ENCODE measurements at regions not wholly inside any gene's neighbourhood (a gene's known extent, or its start where the extent isn't known, plus 50 kb on each side); places are given as distances from the start of the nearest gene placed in this dataset.

DNA sequence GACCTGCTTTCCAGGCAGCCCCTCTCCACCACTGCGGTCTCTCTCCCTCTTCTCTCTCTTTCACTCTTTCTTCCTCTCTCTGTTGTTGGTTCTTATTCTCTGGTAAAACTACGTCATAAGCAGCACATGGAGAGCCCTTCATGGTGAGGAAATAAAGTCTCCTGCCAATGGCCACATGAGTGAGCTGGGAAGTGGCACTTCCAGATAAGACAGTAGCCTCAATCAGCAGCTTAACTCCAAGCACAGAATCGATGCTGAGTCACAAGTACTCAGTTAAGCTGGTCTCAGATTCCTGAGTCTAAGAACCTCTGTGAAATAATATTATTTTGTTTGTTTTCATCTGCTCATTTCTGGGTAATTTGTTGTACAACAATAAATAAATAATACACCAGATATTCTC lies 500.1 kb downstream of the GABRG2 start:
- Mint-ChIP-seq H3K9me3 (ENCODE audit: low read depth) (no peaks in the 10 kb centered on the region), H3K4me3 (ENCODE audit: unreplicated experiment) (no peak overlapping the region), H3K4me1 (ENCODE audit: low read depth) (no peaks in the 10 kb centered on the region), H3K27me3 (ENCODE audit: low read depth) (peaks cover 2% of the 10 kb centered on the region), H3K36me3 (ENCODE audit: low read depth) (no peaks in the 10 kb centered on the region), H3K27ac (ENCODE audit: unreplicated experiment) (no peak overlapping the region)
- TF ChIP-seq, protein P1, sequence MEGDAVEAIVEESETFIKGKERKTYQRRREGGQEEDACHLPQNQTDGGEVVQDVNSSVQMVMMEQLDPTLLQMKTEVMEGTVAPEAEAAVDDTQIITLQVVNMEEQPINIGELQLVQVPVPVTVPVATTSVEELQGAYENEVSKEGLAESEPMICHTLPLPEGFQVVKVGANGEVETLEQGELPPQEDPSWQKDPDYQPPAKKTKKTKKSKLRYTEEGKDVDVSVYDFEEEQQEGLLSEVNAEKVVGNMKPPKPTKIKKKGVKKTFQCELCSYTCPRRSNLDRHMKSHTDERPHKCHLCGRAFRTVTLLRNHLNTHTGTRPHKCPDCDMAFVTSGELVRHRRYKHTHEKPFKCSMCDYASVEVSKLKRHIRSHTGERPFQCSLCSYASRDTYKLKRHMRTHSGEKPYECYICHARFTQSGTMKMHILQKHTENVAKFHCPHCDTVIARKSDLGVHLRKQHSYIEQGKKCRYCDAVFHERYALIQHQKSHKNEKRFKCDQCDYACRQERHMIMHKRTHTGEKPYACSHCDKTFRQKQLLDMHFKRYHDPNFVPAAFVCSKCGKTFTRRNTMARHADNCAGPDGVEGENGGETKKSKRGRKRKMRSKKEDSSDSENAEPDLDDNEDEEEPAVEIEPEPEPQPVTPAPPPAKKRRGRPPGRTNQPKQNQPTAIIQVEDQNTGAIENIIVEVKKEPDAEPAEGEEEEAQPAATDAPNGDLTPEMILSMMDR (IDR thresholded peaks at IDR 0.05), result no peak
- DNase-seq (ENCODE audit: low spot score), result no peak

DNA sequence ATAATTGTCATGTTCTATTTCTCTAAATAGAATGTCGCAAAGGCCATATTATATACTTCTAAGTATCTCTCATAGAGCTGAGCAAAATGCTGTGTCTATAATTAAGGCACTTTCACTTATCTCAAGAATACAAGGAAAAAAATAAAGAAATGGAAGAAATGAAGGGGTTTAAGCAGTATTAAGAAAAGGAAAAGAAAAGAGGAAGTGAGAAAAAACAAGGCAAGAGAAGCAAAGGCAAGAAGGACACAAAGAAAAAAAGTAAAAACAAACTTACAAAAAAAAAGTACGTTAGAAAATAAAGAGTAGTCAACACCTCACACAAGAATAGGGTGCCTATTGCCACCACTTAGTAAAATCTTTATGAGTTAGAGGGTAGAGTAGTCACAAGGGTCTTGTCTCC lies 506.2 kb downstream of the GABRG2 start:
- Mint-ChIP-seq H3K9me3 (ENCODE audit: low read depth) (peaks cover 3% of the 10 kb centered on the region), H3K4me3 (ENCODE audit: unreplicated experiment) (no peak overlapping the region), H3K27me3 (ENCODE audit: low read depth) (no peaks in the 10 kb centered on the region), H3K27ac (ENCODE audit: unreplicated experiment) (no peak overlapping the region), H3K4me1 (ENCODE audit: low read depth) (no peaks in the 10 kb centered on the region), H3K36me3 (ENCODE audit: low read depth) (no peaks in the 10 kb centered on the region)
- TF ChIP-seq, protein P1 (IDR thresholded peaks at IDR 0.05), result no peak
- DNase-seq (ENCODE audit: low spot score), result no peak

DNA sequence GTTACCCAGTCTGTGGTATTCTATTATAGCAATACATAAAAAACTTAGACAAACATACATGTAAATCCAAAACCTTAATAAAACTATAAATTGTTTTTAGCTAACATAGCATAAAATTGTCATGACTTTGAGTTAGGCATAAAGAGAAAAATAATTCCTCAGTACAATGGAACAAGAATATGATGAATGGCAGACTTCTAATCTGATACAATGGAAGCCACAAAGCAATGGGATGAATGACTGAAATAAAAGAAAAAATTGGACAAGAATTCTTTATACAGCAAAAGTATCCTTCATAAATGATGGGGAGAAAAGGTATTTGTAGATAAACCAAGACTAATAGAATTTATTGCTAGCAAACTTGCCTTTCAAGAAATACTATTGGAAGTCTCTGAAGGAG lies 524.2 kb downstream of the GABRG2 start:
- Mint-ChIP-seq H3K4me1 (ENCODE audit: low read depth) (no peaks in the 10 kb centered on the region), H3K27ac (ENCODE audit: unreplicated experiment) (no peak overlapping the region), H3K36me3 (ENCODE audit: low read depth) (no peaks in the 10 kb centered on the region), H3K9me3 (ENCODE audit: low read depth) (peaks cover 23% of the 10 kb centered on the region), H3K27me3 (ENCODE audit: low read depth) (no peaks in the 10 kb centered on the region), H3K4me3 (ENCODE audit: unreplicated experiment) (no peak overlapping the region)
- TF ChIP-seq, protein P1 (IDR thresholded peaks at IDR 0.05), result no peak
- DNase-seq (ENCODE audit: low spot score), result no peak

DNA sequence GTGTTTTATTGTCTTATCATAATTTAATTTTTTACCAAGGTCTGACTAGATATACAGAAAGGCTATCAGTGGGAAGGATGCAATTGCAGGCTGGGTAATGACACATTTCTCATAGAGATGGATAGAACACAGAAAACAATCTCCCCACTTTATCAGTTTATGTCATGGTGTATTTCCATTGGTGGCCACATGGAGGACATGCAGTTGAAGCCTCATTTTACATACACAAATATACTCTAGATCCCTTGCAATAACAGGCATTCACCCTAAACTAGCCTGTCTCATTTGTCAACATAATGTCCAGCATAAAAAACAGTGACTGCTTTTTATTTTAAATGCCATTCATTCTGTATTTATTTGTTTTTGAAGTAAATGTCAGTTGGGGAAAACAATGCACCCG lies 526.3 kb downstream of the GABRG2 start:
- Mint-ChIP-seq H3K27me3 (ENCODE audit: low read depth) (no peaks in the 10 kb centered on the region), H3K9me3 (ENCODE audit: low read depth) (peaks cover 28% of the 10 kb centered on the region), H3K36me3 (ENCODE audit: low read depth) (no peaks in the 10 kb centered on the region), H3K4me1 (ENCODE audit: low read depth) (no peaks in the 10 kb centered on the region), H3K27ac (ENCODE audit: unreplicated experiment) (no peak overlapping the region), H3K4me3 (ENCODE audit: unreplicated experiment) (no peak overlapping the region)
- TF ChIP-seq, protein P1 (IDR thresholded peaks at IDR 0.05), result peak; percentile 49
- DNase-seq (ENCODE audit: low spot score), result no peak

DNA sequence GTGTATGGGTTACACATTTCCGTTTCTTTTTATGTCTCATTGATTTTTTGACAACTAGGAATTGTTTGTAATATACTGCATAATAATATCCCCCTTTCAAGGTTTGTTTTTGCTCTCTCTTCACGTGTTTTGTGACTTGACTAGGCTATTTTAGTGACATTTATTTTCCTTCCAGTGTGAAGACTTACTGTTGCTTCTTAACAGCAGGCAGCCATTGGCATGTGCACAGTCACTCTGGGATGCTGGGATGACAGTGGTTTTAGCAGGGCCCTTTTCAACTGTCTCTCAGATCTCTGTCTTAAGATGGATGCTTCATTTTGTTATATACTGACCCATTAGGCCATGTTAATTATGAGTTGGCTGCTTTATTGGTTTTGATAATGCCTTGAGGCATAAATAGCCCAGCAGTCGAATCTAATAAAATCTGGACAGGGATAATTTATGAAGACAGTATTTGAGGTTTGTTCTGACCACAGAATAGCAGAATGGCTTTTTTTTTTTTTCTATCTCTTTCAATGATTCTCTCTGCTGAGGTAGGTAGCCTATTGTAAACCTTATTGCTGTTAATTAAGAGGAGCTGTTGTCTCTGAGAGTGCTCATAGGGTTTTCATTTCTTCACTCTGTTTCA lies 536.0 kb downstream of the GABRG2 start:
- TF ChIP-seq, protein P1 (IDR thresholded peaks at IDR 0.05), result no peak
- H3K36me3 Mint-ChIP-seq (ENCODE audit: low read depth), result no peaks in the 10 kb centered on the region
- H3K9me3 Mint-ChIP-seq (ENCODE audit: low read depth), result peaks cover 20% of the 10 kb centered on the region
- no peaks in the 10 kb centered on the region for H3K4me1 Mint-ChIP-seq (ENCODE audit: low read depth)
- H3K4me3 Mint-ChIP-seq (ENCODE audit: unreplicated experiment), result no peak overlapping the region
- DNase-seq (ENCODE audit: low spot score), result no peak
- no peak overlapping the region for H3K27ac Mint-ChIP-seq (ENCODE audit: unreplicated experiment)
- H3K27me3 Mint-ChIP-seq (ENCODE audit: low read depth), result no peaks in the 10 kb centered on the region

Data from chondrocyte (in vitro differentiated cells).